IMR-90 (cell line): ENCODE measurements at regions not wholly inside any gene's neighbourhood (a gene's known extent, or its start where the extent isn't known, plus 50 kb on each side); places are given as distances from the start of the nearest gene placed in this dataset.
A peak's percentile ranks its signal among the peaks of the same experiment; 100 is the strongest.

Experiments used
- ATAC-seq: fragments of 200-7000 bp; cut with Tn5 transposase; 2 replicates; pipeline ENCODE4 v1.9.1; 2020; ENCODE audit warnings: low read depth, mild to moderate bottlenecking, moderate library complexity
- BruUV-seq: library from RNA; stranded (reverse); fragments of 400-500 nt; replicated peaks from 2 replicates; lab custom pipeline; 2021; lab: Mats Ljungman, UMichigan
- CTCF ChIA-PET: fragments of 300-600 bp; formaldehyde crosslinking; extraction: SDS; loops from one replicate; lab custom pipeline; 2021; ENCODE audit warnings: antibody characterized with exemption; lab: Yijun Ruan, JAX
- POLR2A ChIA-PET: fragments of 300-600 bp; sonication (Branson Sonifier 250); formaldehyde crosslinking; loops from one replicate; lab custom pipeline; 2022; ENCODE audit warnings: antibody characterized with exemption; ENCODE audit not compliant: unreplicated experiment; lab: Charles Lee
- DNase-seq: peaks from one replicate; pipeline ENCODE4 v3.0.0; 2013
- H2AFZ ChIP-seq: replicated peaks from 2 replicates; pipeline ENCODE3; 2013; ENCODE audit warnings: low read length, mild to moderate bottlenecking; ENCODE audit not compliant: poor library complexity
- H2AK5ac ChIP-seq: 2 replicates; pipeline ENCODE4 v1.6.1; 2013; ENCODE audit warnings: low read depth, low read length, inconsistent platforms
- H2AK9ac ChIP-seq: replicated peaks from 2 replicates; pipeline ENCODE3; 2013; ENCODE audit warnings: mild to moderate bottlenecking, low read depth, low read length, moderate library complexity; ENCODE audit not compliant: poor library complexity
- H2BK120ac ChIP-seq: 2 replicates; pipeline ENCODE4 v1.6.1; 2013; ENCODE audit warnings: low read depth, low read length, inconsistent platforms
- H2BK15ac ChIP-seq: 3 replicates; pipeline ENCODE4 v1.6.1; 2013; ENCODE audit warnings: low read depth, low read length, inconsistent platforms
- H2BK20ac ChIP-seq: 2 replicates; pipeline ENCODE4 v1.6.1; 2013; ENCODE audit warnings: low read depth, mild to moderate bottlenecking, inconsistent platforms, low read length, moderate library complexity
- H2BK5ac ChIP-seq: 2 replicates; pipeline ENCODE4 v1.6.1; 2013; ENCODE audit warnings: mild to moderate bottlenecking, low read depth, low read length, inconsistent platforms; ENCODE audit not compliant: poor library complexity, severe bottlenecking
- H3K14ac ChIP-seq: replicated peaks from 2 replicates; pipeline ENCODE4 v1.6.1; 2013; ENCODE audit warnings: low read depth, low read length, inconsistent platforms
- H3K18ac ChIP-seq: 2 replicates; pipeline ENCODE4 v1.6.1; 2013; ENCODE audit warnings: low read depth, low read length, control low read depth
- H3K23ac ChIP-seq: 2 replicates; pipeline ENCODE4 v1.6.1; 2013; ENCODE audit warnings: low read depth, low read length, inconsistent platforms
- H3K27ac ChIP-seq: 2 replicates; pipeline ENCODE4 v1.5.1; 2013; ENCODE audit warnings: mild to moderate bottlenecking, control low read depth, low read length; ENCODE audit not compliant: insufficient read depth
- H3K27me3 ChIP-seq: 2 replicates; pipeline ENCODE4 v1.6.1; 2013; ENCODE audit warnings: low read length; ENCODE audit not compliant: control insufficient read depth, insufficient read depth
- H3K36me3 ChIP-seq: 2 replicates; pipeline ENCODE4 v1.6.1; 2013; ENCODE audit warnings: low read length, mixed read lengths; ENCODE audit not compliant: control insufficient read depth, insufficient read depth
- H3K4ac ChIP-seq: 2 replicates; pipeline ENCODE4 v1.6.1; 2013; ENCODE audit warnings: low read depth, low read length, inconsistent platforms
- H3K4me1 ChIP-seq: 2 replicates; pipeline ENCODE4 v1.6.1; 2013; ENCODE audit warnings: low read length, mixed read lengths; ENCODE audit not compliant: control insufficient read depth, insufficient read depth
- H3K4me2 ChIP-seq: 2 replicates; pipeline ENCODE4 v1.6.1; 2013; ENCODE audit warnings: low read depth, mild to moderate bottlenecking, control low read depth, low read length, moderate library complexity
- H3K4me3 ChIP-seq: 2 replicates; pipeline ENCODE4 v1.5.1; 2013; ENCODE audit warnings: low read depth, mild to moderate bottlenecking, control low read depth, low read length, moderate library complexity; ENCODE audit not compliant: insufficient read depth
- H3K56ac ChIP-seq: 2 replicates; pipeline ENCODE4 v1.6.1; 2013; ENCODE audit warnings: low read length, inconsistent platforms; ENCODE audit not compliant: insufficient read depth; ENCODE audit errors: extremely low read depth
- H3K79me1 ChIP-seq, 2 experiments: 2 replicates each; pipeline ENCODE4 v1.6.1; 2013; ENCODE audit warnings: low read length in 2 of 2, inconsistent platforms in 1 of 2, low read depth in 1 of 2
- H3K9ac ChIP-seq: 2 replicates; pipeline ENCODE4 v1.6.1; 2013; ENCODE audit warnings: low read depth, low read length, control low read depth
- H3K9me1 ChIP-seq: 2 replicates; pipeline ENCODE4 v1.6.1; 2013; ENCODE audit warnings: low read length, inconsistent platforms; ENCODE audit not compliant: insufficient read depth
- H3K9me3 ChIP-seq: 2 replicates; pipeline ENCODE4 v1.6.1; 2013; ENCODE audit warnings: low read length; ENCODE audit not compliant: control insufficient read depth, insufficient read depth
- H4K20me1 ChIP-seq: 2 replicates; pipeline ENCODE4 v1.6.1; 2013; ENCODE audit warnings: low read length, inconsistent platforms; ENCODE audit not compliant: insufficient read depth
- H4K5ac ChIP-seq: 2 replicates; pipeline ENCODE4 v1.6.1; 2013; ENCODE audit warnings: mild to moderate bottlenecking, low read depth, low read length, control low read depth
- H4K8ac ChIP-seq, 2 experiments: 2 replicates each; pipeline ENCODE4 v1.6.1; 2013; ENCODE audit warnings: low read depth in 2 of 2, low read length in 2 of 2, control low read depth in 1 of 2, inconsistent platforms in 1 of 2
- H4K91ac ChIP-seq: 2 replicates; pipeline ENCODE4 v1.6.1; 2013; ENCODE audit warnings: low read depth, low read length, inconsistent platforms; ENCODE audit not compliant: insufficient read depth
- BHLHE40 ChIP-seq: fragments of 150-350 bp; IDR thresholded peaks from 2 replicates; pipeline ENCODE4 v1.6.1; 2016; ENCODE audit warnings: mild to moderate bottlenecking, low read depth, low read length
- CEBPB ChIP-seq: IDR thresholded peaks from 2 replicates; pipeline ENCODE4 v1.6.1; 2012; ENCODE audit warnings: low read depth, low read length, improper control_type of control experiment
- CTCF ChIP-seq: conservative IDR thresholded peaks from 2 replicates; pipeline ENCODE4 v1.5.1; 2012; ENCODE audit warnings: mild to moderate bottlenecking, low read depth, low read length, improper control_type of control experiment
- MAZ ChIP-seq: IDR thresholded peaks from 2 replicates; pipeline ENCODE4 v1.6.1; 2012; ENCODE audit warnings: low read depth, mild to moderate bottlenecking, low read length, improper control_type of control experiment, moderate library complexity, borderline replicate concordance
- MXI1 ChIP-seq: IDR thresholded peaks from 2 replicates; pipeline ENCODE4 v1.6.1; 2012; ENCODE audit warnings: low read depth, mild to moderate bottlenecking, low read length, moderate library complexity, borderline replicate concordance
- RAD21 ChIP-seq: IDR thresholded peaks from 2 replicates; pipeline ENCODE4 v1.6.1; 2012; ENCODE audit warnings: low read length, improper control_type of control experiment
- RCOR1 ChIP-seq: IDR thresholded peaks from 2 replicates; pipeline ENCODE4 v1.6.1; 2012; ENCODE audit warnings: mild to moderate bottlenecking, low read length, improper control_type of control experiment; ENCODE audit not compliant: insufficient replicate concordance
- WGBS, 2 experiments: methylation state at CpG; one replicate each; pipeline versions ENCODE4 v1.1.5 to v1.1.7; 2013; ENCODE audit warnings: missing lambda C conversion rate in 2 of 2; ENCODE audit not compliant: insufficient read length in 1 of 2; ENCODE audit errors: extremely low coverage in 2 of 2; 5-methylcytosine and 5-hydroxymethylcytosine counted together
- dilution Hi-C: fragments of 300-500 bp; cut with HindIII; formaldehyde crosslinking; loops from one replicate; pipeline ENCODE4 v1.14.3; 2018; ENCODE audit warnings: low sequenced_read_pairs; ENCODE audit not compliant: unreplicated experiment
- in situ Hi-C: fragments of 300-500 bp; cut with MboI; formaldehyde crosslinking; loops from 3 replicates; pipeline ENCODE4 v1.14.3; 2019; ENCODE audit warnings: low sequenced_read_pairs, inconsistent platforms, mixed read lengths
- intact Hi-C: fragments of 100-400 bp; cut with micrococcal nuclease; formaldehyde crosslinking; loops from 2 replicates; pipeline ENCODE4 v1.10.0; 2022
- TF ChIP-seq, protein P1 (sequence below): fragments of 150-350 bp; IDR thresholded peaks from 2 replicates; pipeline ENCODE4 v1.6.1; 2016; ENCODE audit warnings: low read depth, mild to moderate bottlenecking, low read length, moderate library complexity, borderline replicate concordance

DNA sequence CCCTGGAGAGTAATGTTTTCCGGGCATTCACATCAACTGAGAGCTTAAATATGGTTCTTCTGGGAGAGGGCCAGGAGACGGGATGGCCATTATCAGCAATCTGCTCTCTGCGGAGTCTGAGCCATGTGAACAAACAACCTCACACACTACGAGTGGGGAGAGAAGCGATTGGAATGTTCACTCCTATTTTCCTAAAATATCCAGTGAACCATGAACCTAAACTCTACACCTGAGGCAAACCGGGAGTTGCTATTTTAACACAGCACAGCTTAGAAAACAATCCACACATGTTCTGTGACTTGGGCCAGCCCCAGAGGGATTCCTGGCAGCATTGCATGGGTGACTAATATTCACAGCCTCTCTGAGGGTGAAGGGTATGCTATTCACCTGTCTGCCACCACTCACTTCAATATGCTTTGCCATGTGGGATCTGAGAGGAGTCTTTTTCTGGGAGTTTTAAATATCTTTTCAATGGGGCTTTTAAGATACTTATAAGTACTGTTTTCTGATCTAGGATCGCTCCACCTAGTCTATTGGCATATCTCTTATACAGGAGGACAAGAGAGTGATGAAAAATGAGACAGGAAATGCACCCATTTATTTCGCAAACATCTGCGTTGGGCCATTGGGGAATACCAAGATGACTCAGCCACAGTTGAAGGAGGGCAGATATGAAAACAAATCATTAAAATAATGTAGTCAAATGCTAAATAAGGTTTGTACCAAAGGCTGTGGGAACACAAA lies 72.6 kb upstream of the SERP2 start (continued):
- TF ChIP-seq CTCF (no peak), RAD21 (no peak), BHLHE40 (0 out of 2 replicates have a peak, but pooled peaks have one; percentile 13)

DNA sequence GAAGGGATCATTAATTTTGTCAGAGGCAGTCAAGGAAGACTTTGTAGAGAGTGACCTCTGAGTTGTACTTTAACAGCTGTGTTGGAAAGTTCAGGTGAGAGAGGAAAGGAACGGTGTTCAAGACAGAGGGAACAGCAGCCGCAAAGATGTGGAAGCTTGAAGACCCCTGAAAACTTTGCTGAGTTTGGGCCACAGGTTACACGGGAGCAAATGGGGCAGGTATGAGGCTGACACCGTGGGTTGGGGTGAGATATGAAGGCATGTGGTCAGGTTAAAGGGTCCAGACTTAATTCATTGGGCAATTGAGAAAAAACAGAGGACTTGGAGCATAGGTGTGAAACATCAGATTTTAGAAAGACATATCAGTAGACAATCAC lies 72.0 kb upstream of the SERP2 start:
- H3K23ac ChIP-seq: no peak overlapping the region
- 95% methylated on average over 3 of the region's 4 CpGs; no CpG with 5 or more reads in 1 of the 2 experiments for WGBS, 2 experiments
- H4K5ac ChIP-seq: 0 out of 2 replicates have a peak overlapping the region, but pooled peaks have one; percentile 13
- peak overlapping the region; percentile 78 for H3K14ac ChIP-seq
- no peaks in the 10 kb centered on the region for H3K36me3 ChIP-seq
- H2AFZ ChIP-seq: no peak overlapping the region
- no peaks in the 10 kb centered on the region for H3K79me1 ChIP-seq
- TF ChIP-seq RAD21: no peak
- TF ChIP-seq, protein P1, sequence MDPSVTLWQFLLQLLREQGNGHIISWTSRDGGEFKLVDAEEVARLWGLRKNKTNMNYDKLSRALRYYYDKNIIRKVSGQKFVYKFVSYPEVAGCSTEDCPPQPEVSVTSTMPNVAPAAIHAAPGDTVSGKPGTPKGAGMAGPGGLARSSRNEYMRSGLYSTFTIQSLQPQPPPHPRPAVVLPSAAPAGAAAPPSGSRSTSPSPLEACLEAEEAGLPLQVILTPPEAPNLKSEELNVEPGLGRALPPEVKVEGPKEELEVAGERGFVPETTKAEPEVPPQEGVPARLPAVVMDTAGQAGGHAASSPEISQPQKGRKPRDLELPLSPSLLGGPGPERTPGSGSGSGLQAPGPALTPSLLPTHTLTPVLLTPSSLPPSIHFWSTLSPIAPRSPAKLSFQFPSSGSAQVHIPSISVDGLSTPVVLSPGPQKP: no peak
- no peak for TF ChIP-seq CEBPB
- no peak for TF ChIP-seq MXI1
- no peak for TF ChIP-seq CTCF
- no peak for TF ChIP-seq MAZ
- no peak for TF ChIP-seq RCOR1
- no peak overlapping the region for H2BK5ac ChIP-seq
- peak overlapping the region; percentile 67 for H3K4ac ChIP-seq
- no peak overlapping the region for H3K27ac ChIP-seq
- no peaks in the 10 kb centered on the region for H4K20me1 ChIP-seq
- intact Hi-C loops: no loop called here
- H2BK15ac ChIP-seq: peak overlapping the region; percentile 64
- H3K4me1 ChIP-seq: peaks cover 17% of the 10 kb centered on the region
- H2BK120ac ChIP-seq: peak overlapping the region; percentile 48
- DNase-seq (no peak), ATAC-seq (no peak)
- in situ Hi-C loops: no loop called here
- ChIA-PET CTCF (no interaction called here), POLR2A (no interaction called here)
- H2AK5ac ChIP-seq: peak overlapping the region; percentile 77; the same call in 1 of the 2 replicates
- H3K9ac ChIP-seq: no peak overlapping the region
- no peak overlapping the region for H2AK9ac ChIP-seq
- H3K4me2 ChIP-seq: no peak overlapping the region
- peak overlapping the region; percentile 47 for H4K91ac ChIP-seq
- dilution Hi-C loops: no loop called here
- no TSS peak for BruUV-seq
- peaks cover 16% of the 10 kb centered on the region for H3K9me1 ChIP-seq
- H3K18ac ChIP-seq: peak overlapping the region; percentile 69; the same call in 1 of the 2 replicates
- no peaks in the 10 kb centered on the region for H3K9me3 ChIP-seq
- H4K8ac ChIP-seq: peak overlapping the region in 1 of 2 experiments; percentile 41; a peak in 2 of 4 replicates
- no peak overlapping the region for H3K4me3 ChIP-seq
- H3K27me3 ChIP-seq: no peaks in the 10 kb centered on the region
- peak overlapping the region; percentile 55; the same call in 1 of the 2 replicates for H2BK20ac ChIP-seq
- H3K56ac ChIP-seq: no peak overlapping the region
